HepG2 (cell line): ENCODE measurements at regions not wholly inside any gene's neighbourhood (a gene's known extent, or its start where the extent isn't known, plus 50 kb on each side); places are given as distances from the start of the nearest gene placed in this dataset.

Experiments used
- ATAC-seq: fragments of 200-7000 bp; cut with Tn5 transposase; 3 replicates; pipeline ENCODE4 v1.9.1; 2020; ENCODE audit warnings: mild to moderate bottlenecking, moderate library complexity
- BruUV-seq: library from RNA; stranded (reverse); fragments of 400-500 nt; replicated peaks from 2 replicates; lab custom pipeline; 2021; lab: Mats Ljungman, UMichigan
- CTCF ChIA-PET: fragments of 300-600 bp; formaldehyde crosslinking; extraction: SDS; loops from one replicate; lab custom pipeline; 2021; ENCODE audit warnings: low total read pairs, inconsistent platforms, low intra/inter-chr PET ratio; lab: Yijun Ruan, JAX
- POLR2A ChIA-PET: fragments of 350-600 bp; sonication (Branson Sonifier 250); formaldehyde crosslinking; loops from one replicate; lab custom pipeline; 2020; ENCODE audit warnings: antibody characterized with exemption, inconsistent platforms; lab: Yijun Ruan, JAX
- DNase-seq: peaks from one replicate; pipeline ENCODE4 v3.0.0-alpha.2; 2015; ENCODE audit warnings: low spot score
- FAIRE-seq: peaks from 3 replicates; lab custom pipeline; 2011; peaks lifted over from hg19 to GRCh38; lab: Jason Lieb, UNC
- H2AFZ ChIP-seq: one replicate; pipeline ENCODE4 v1.6.1; 2011; ENCODE audit warnings: low read length, inconsistent platforms
- H3K27ac ChIP-seq: fragments of 300-600 bp; 3 replicates; pipeline ENCODE4 v1.8.0; 2011; ENCODE audit warnings: mixed run types, mild to moderate bottlenecking, mixed read lengths, low read length, inconsistent platforms; ENCODE audit not compliant: insufficient read depth; ENCODE audit errors: extremely low read length
- H3K27me3 ChIP-seq, 2 experiments: fragments of 200-600 bp in 1 of 2; 2 replicates in 1 of 2; 3 replicates in 1 of 2; pipeline versions ENCODE4 v1.6.0 to v1.8.0; 2011; ENCODE audit warnings: low read length in 2 of 2, mild to moderate bottlenecking in 2 of 2, moderate library complexity in 2 of 2, inconsistent platforms in 1 of 2; ENCODE audit not compliant: insufficient read depth in 2 of 2, control insufficient read depth in 1 of 2
- H3K36me3 ChIP-seq, 2 experiments: fragments of 200-600 bp in 1 of 2; replicated peaks in 1 of 2; 2 replicates in 1 of 2; 3 replicates in 1 of 2; pipeline versions ENCODE4 v1.5.1 to v1.8.0; 2011; ENCODE audit warnings: low read length in 2 of 2, inconsistent platforms in 1 of 2; ENCODE audit not compliant: insufficient read depth in 2 of 2, control insufficient read depth in 1 of 2
- H3K4me1 ChIP-seq: 2 replicates; pipeline ENCODE4 v1.5.1; 2012; ENCODE audit warnings: low read length, inconsistent platforms; ENCODE audit not compliant: insufficient read depth
- H3K4me2 ChIP-seq: 2 replicates; pipeline ENCODE4 v1.6.0; 2011; ENCODE audit warnings: low read depth, low read length, inconsistent platforms
- H3K4me3 ChIP-seq, 3 experiments: fragments of 200-600 bp in 1 of 3; sonication (generic), shearing (Covaris generic) in 1 of 3; replicated peaks in 1 of 3; 2 replicates each; pipeline ENCODE4 v1.5.1; 2011 to 2016; ENCODE audit warnings: low read length in 3 of 3, inconsistent platforms in 2 of 3, low read depth in 2 of 3, mild to moderate bottlenecking in 2 of 3, control low read depth in 1 of 3, mixed read lengths in 1 of 3; ENCODE audit not compliant: insufficient read depth in 1 of 3
- H3K79me2 ChIP-seq: one replicate; pipeline ENCODE4 v1.6.1; 2011; ENCODE audit warnings: low read length, inconsistent platforms; ENCODE audit not compliant: insufficient read depth
- H3K9ac ChIP-seq: 2 replicates; pipeline ENCODE4 v1.6.0; 2011; ENCODE audit warnings: mild to moderate bottlenecking, low read depth, low read length, inconsistent platforms; ENCODE audit not compliant: insufficient read depth
- H3K9me3 ChIP-seq: 2 replicates; pipeline ENCODE4 v1.5.1; 2012; ENCODE audit warnings: mild to moderate bottlenecking, low read length
- H4K20me1 ChIP-seq: 2 replicates; pipeline ENCODE4 v1.6.0; 2011; ENCODE audit warnings: inconsistent platforms, mild to moderate bottlenecking, low read length, moderate library complexity; ENCODE audit not compliant: insufficient read depth
- ARID2 ChIP-seq: sonication (generic); formaldehyde crosslinking; IDR thresholded peaks from 2 replicates; pipeline ENCODE4 v1.8.1; 2022; ENCODE audit warnings: mild to moderate bottlenecking, missing genetic modification reagents, borderline replicate concordance
- ARNTL ChIP-seq: sonication (generic); formaldehyde crosslinking; IDR thresholded peaks from 2 replicates; pipeline ENCODE4 v1.4.0; 2020; ENCODE audit warnings: mild to moderate bottlenecking, missing genetic modification reagents
- GLI4 ChIP-seq: sonication (generic); formaldehyde crosslinking; IDR thresholded peaks from 2 replicates; pipeline ENCODE4 v1.5.1; 2020; ENCODE audit warnings: missing genetic modification reagents, mild to moderate bottlenecking, moderate library complexity, borderline replicate concordance
- HMGXB3 ChIP-seq: sonication (generic); formaldehyde crosslinking; IDR thresholded peaks from 2 replicates; pipeline ENCODE4 v1.4.0; 2020; ENCODE audit warnings: missing genetic modification reagents, borderline replicate concordance
- IRF2 ChIP-seq: IDR thresholded peaks from 2 replicates; pipeline ENCODE4 v1.6.1; 2018; ENCODE audit warnings: missing genetic modification reagents, missing compliant biosample characterization
- REL ChIP-seq: sonication (generic); formaldehyde crosslinking; conservative IDR thresholded peaks from 2 replicates; pipeline ENCODE4 v1.8.0; 2022; ENCODE audit warnings: mild to moderate bottlenecking, missing genetic modification reagents, moderate library complexity
- SKI ChIP-seq: fragments of 450-650 bp; IDR thresholded peaks from one replicate; pipeline ENCODE4 v1.6.1; 2018; ENCODE audit warnings: mild to moderate bottlenecking; ENCODE audit not compliant: partially characterized antibody
- SOX5 ChIP-seq: IDR thresholded peaks from 2 replicates; pipeline ENCODE4 v1.6.1; 2016; ENCODE audit warnings: borderline replicate concordance
- ZNF777 ChIP-seq: sonication (generic); formaldehyde crosslinking; IDR thresholded peaks from 2 replicates; pipeline ENCODE4 v1.4.0; 2020; ENCODE audit warnings: missing genetic modification reagents
- WGBS: methylation state at CpG from one replicate; pipeline ENCODE4 v1.1.6; 2017; ENCODE audit warnings: low lambda C conversion rate; 5-methylcytosine and 5-hydroxymethylcytosine counted together
- in situ Hi-C: cut with HindIII; loops from 2 replicates; pipeline ENCODE4 v1.10.0; 2017; ENCODE audit warnings: low pct_unique_long_range_greater_than_20kb; ENCODE audit not compliant: extremely low pct_ligation_motif_present
- intact Hi-C: fragments of 100-400 bp; cut with micrococcal nuclease; formaldehyde crosslinking; loops from one replicate; pipeline ENCODE4 v1.10.0; 2022; ENCODE audit not compliant: unreplicated experiment
- TF ChIP-seq, protein P1 (sequence below): sonication (generic); formaldehyde crosslinking; IDR thresholded peaks from 2 replicates; pipeline ENCODE4 v1.4.0; 2020; ENCODE audit warnings: missing genetic modification reagents

DNA sequence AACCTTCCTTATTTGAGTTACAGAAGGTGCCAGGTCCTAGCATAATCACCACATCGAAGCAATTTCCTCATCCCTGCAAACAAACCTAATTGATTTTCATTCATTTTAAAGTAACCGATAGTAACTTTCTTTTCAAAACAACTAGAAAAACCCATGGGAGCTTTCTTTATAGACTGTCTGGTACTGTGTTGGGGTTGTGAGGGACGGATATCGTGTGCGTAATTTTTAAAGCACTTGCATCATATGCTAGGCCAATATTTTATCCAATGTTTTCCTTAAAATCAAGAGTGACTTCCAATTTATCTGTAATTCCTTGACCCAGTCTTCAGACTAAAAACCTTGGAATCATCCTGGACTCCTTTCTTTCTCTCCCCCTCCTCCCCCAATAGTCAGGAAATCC is 271.5 kb upstream of the SESN3 start (continued):
- TF ChIP-seq, protein P1, sequence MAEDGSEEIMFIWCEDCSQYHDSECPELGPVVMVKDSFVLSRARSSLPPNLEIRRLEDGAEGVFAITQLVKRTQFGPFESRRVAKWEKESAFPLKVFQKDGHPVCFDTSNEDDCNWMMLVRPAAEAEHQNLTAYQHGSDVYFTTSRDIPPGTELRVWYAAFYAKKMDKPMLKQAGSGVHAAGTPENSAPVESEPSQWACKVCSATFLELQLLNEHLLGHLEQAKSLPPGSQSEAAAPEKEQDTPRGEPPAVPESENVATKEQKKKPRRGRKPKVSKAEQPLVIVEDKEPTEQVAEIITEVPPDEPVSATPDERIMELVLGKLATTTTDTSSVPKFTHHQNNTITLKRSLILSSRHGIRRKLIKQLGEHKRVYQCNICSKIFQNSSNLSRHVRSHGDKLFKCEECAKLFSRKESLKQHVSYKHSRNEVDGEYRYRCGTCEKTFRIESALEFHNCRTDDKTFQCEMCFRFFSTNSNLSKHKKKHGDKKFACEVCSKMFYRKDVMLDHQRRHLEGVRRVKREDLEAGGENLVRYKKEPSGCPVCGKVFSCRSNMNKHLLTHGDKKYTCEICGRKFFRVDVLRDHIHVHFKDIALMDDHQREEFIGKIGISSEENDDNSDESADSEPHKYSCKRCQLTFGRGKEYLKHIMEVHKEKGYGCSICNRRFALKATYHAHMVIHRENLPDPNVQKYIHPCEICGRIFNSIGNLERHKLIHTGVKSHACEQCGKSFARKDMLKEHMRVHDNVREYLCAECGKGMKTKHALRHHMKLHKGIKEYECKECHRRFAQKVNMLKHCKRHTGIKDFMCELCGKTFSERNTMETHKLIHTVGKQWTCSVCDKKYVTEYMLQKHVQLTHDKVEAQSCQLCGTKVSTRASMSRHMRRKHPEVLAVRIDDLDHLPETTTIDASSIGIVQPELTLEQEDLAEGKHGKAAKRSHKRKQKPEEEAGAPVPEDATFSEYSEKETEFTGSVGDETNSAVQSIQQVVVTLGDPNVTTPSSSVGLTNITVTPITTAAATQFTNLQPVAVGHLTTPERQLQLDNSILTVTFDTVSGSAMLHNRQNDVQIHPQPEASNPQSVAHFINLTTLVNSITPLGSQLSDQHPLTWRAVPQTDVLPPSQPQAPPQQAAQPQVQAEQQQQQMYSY (CRISPR knock-in tag) = no peak
- no peak for TF ChIP-seq ARID2 (CRISPR knock-in tag)

GRCh38 chr11:95501761-95502266 is 270.8 kb upstream of the SESN3 start:
- no peak overlapping the region for H3K9ac ChIP-seq
- TF ChIP-seq SOX5 (CRISPR knock-in tag) (no peak), SKI (no peak), REL (CRISPR knock-in tag) (no peak), IRF2 (CRISPR knock-in tag) (no peak), HMGXB3 (CRISPR knock-in tag) (no peak), GLI4 (CRISPR knock-in tag) (no peak), ZNF777 (CRISPR knock-in tag) (no peak), ARNTL (CRISPR knock-in tag) (no peak)
- no peaks in the 10 kb centered on the region for H3K4me1 ChIP-seq
- FAIRE-seq (no peak), ATAC-seq (no peak), DNase-seq (no peak)
- no peak overlapping the region for H3K27ac ChIP-seq
- no peaks in the 10 kb centered on the region for H3K36me3 ChIP-seq
- POLR2A ChIA-PET = no interaction called here
- H3K9me3 ChIP-seq = no peaks in the 10 kb centered on the region
- H3K4me2 ChIP-seq = no peak overlapping the region
- H3K27me3 ChIP-seq = no peaks in the 10 kb centered on the region
- in situ Hi-C loops = no loop called here
- no CpG with 5 or more reads among the region's 2 CpGs for WGBS
- BruUV-seq = no TSS peak
- no peaks in the 10 kb centered on the region for H3K79me2 ChIP-seq
- no peaks in the 10 kb centered on the region for H4K20me1 ChIP-seq
- CTCF ChIA-PET = no interaction called here
- H2AFZ ChIP-seq = no peak overlapping the region
- intact Hi-C loops = no loop called here
- H3K4me3 ChIP-seq = no peak overlapping the region
